ENCODE measurements at regions not wholly inside any gene's neighbourhood (a gene's known extent, or its start where the extent isn't known, plus 50 kb on each side); places are given as distances from the start of the nearest gene placed in this dataset.

- TF ChIP-seq CTCF (IDR thresholded peaks at IDR 0.05; ENCODE audit: borderline replicate concordance, extremely low read depth, low read length, poor library complexity, severe bottlenecking) (no peak), EZH2 (IDR thresholded peaks at IDR 0.05; ENCODE audit: borderline replicate concordance, low read depth, low read length, severe bottlenecking) (no peak)
Observed at GRCh38 chr2:238966072-238966937, 118.4 kb downstream of the TWIST2 start.

All from DND-41 (cell line).